ENCODE measurements at regions not wholly inside any gene's neighbourhood (a gene's known extent, or its start where the extent isn't known, plus 50 kb on each side); places are given as distances from the start of the nearest gene placed in this dataset.

- TF ChIP-seq POLR2A (IDR thresholded peaks at IDR 0.05) (no peak), POLR2AphosphoS5 (IDR thresholded peaks at IDR 0.05) (no peak)
- TF ChIP-seq, protein P1, sequence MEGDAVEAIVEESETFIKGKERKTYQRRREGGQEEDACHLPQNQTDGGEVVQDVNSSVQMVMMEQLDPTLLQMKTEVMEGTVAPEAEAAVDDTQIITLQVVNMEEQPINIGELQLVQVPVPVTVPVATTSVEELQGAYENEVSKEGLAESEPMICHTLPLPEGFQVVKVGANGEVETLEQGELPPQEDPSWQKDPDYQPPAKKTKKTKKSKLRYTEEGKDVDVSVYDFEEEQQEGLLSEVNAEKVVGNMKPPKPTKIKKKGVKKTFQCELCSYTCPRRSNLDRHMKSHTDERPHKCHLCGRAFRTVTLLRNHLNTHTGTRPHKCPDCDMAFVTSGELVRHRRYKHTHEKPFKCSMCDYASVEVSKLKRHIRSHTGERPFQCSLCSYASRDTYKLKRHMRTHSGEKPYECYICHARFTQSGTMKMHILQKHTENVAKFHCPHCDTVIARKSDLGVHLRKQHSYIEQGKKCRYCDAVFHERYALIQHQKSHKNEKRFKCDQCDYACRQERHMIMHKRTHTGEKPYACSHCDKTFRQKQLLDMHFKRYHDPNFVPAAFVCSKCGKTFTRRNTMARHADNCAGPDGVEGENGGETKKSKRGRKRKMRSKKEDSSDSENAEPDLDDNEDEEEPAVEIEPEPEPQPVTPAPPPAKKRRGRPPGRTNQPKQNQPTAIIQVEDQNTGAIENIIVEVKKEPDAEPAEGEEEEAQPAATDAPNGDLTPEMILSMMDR (IDR thresholded peaks at IDR 0.05): no peak
Observed at GRCh38 chr16:8310816-8311215, 279.5 kb downstream of the TMEM114 start.
